H1 (cell line): ENCODE measurements at regions not wholly inside any gene's neighbourhood (a gene's known extent, or its start where the extent isn't known, plus 50 kb on each side); places are given as distances from the start of the nearest gene placed in this dataset.

Experiments used
- CTCF ChIA-PET: fragments of 300-600 bp; sonication (Branson Sonifier 250); formaldehyde crosslinking; loops from one replicate; lab custom pipeline; 2021; ENCODE audit not compliant: partially characterized antibody; lab: Charles Lee
- POLR2A ChIA-PET: fragments of 300-600 bp; sonication (Branson Sonifier 250); formaldehyde crosslinking; loops from one replicate; lab custom pipeline; 2021; ENCODE audit warnings: inconsistent platforms; ENCODE audit not compliant: partially characterized antibody; lab: Charles Lee
- DNase-seq, 2 experiments: peaks; one replicate each; pipeline versions ENCODE4 v3.0.0 to v3.0.0-alpha.2; 2010 to 2022; ENCODE audit warnings: low spot score in 2 of 2, low read depth in 1 of 2, mixed read lengths in 1 of 2
- FAIRE-seq: peaks from 2 replicates; lab custom pipeline; 2011; peaks lifted over from hg19 to GRCh38; lab: Jason Lieb, UNC
- H2AFZ ChIP-seq: 2 replicates; pipeline ENCODE4 v1.8.1; 2012; ENCODE audit warnings: low read length, inconsistent platforms
- H2AK5ac ChIP-seq: 2 replicates; pipeline ENCODE4 v1.6.1; 2013; ENCODE audit warnings: low read depth, low read length
- H2BK120ac ChIP-seq: replicated peaks from 2 replicates; pipeline ENCODE3; 2013; ENCODE audit warnings: low read depth, low read length, inconsistent platforms
- H2BK12ac ChIP-seq: 2 replicates; pipeline ENCODE4 v1.6.1; 2013; ENCODE audit warnings: low read depth, low read length
- H2BK15ac ChIP-seq: 2 replicates; pipeline ENCODE4 v1.6.1; 2013; ENCODE audit warnings: low read length
- H2BK20ac ChIP-seq: 2 replicates; pipeline ENCODE4 v1.6.1; 2013; ENCODE audit warnings: low read length
- H2BK5ac ChIP-seq: 2 replicates; pipeline ENCODE4 v1.6.1; 2013; ENCODE audit warnings: low read depth, low read length
- H3K14ac ChIP-seq: 2 replicates; pipeline ENCODE4 v1.6.1; 2013; ENCODE audit warnings: inconsistent platforms; ENCODE audit not compliant: insufficient read length
- H3K18ac ChIP-seq: 2 replicates; pipeline ENCODE4 v1.6.1; 2013; ENCODE audit warnings: low read length; ENCODE audit errors: extremely low read depth
- H3K23ac ChIP-seq: 2 replicates; pipeline ENCODE4 v1.6.1; 2013; ENCODE audit warnings: inconsistent platforms; ENCODE audit not compliant: insufficient read length
- H3K23me2 ChIP-seq: 2 replicates; pipeline ENCODE4 v1.6.1; 2013; ENCODE audit warnings: low read depth, low read length
- H3K27ac ChIP-seq: 2 replicates; pipeline ENCODE4 v1.6.1; 2011; ENCODE audit warnings: low read depth, low read length, inconsistent platforms
- H3K27me3 ChIP-seq, 4 experiments: replicated peaks in 1 of 4; 1 replicate in 1 of 4; 2 replicates in 3 of 4; pipeline versions ENCODE4 v1.6.1 to v1.8.1; 2011 to 2013; ENCODE audit warnings: low read length in 3 of 4, mild to moderate bottlenecking in 3 of 4, inconsistent platforms in 2 of 4, mixed read lengths in 2 of 4, moderate library complexity in 1 of 4; ENCODE audit not compliant: control insufficient read depth in 3 of 4, insufficient read depth in 3 of 4; ENCODE audit errors: extremely low read depth in 1 of 4
- H3K36me3 ChIP-seq, 4 experiments: 2 replicates each; pipeline versions ENCODE4 v1.6.1 to v1.8.1; 2011 to 2013; ENCODE audit warnings: mild to moderate bottlenecking in 4 of 4, low read length in 3 of 4, moderate library complexity in 2 of 4, control low read depth in 1 of 4, inconsistent platforms in 1 of 4; ENCODE audit not compliant: insufficient read depth in 4 of 4, control insufficient read depth in 2 of 4
- H3K4ac ChIP-seq: replicated peaks from 2 replicates; pipeline ENCODE3; 2013; ENCODE audit warnings: low read length, low read depth, mixed read lengths, inconsistent platforms; ENCODE audit not compliant: insufficient read length
- H3K4me1 ChIP-seq, 4 experiments: replicated peaks in 1 of 4; 1 replicate in 1 of 4; 2 replicates in 3 of 4; pipeline versions ENCODE4 v1.6.1 to v1.8.1; 2011 to 2013; ENCODE audit warnings: low read length in 3 of 4, inconsistent platforms in 2 of 4, mixed read lengths in 1 of 4; ENCODE audit not compliant: insufficient read depth in 4 of 4, control insufficient read depth in 3 of 4
- H3K4me2 ChIP-seq, 2 experiments: 2 replicates each; pipeline versions ENCODE4 v1.6.1 to v1.8.1; 2011 to 2013; ENCODE audit warnings: low read depth in 2 of 2, low read length in 2 of 2, control low read depth in 1 of 2, inconsistent platforms in 1 of 2, mild to moderate bottlenecking in 1 of 2; ENCODE audit not compliant: insufficient read depth in 1 of 2
- H3K4me3 ChIP-seq, 4 experiments: fragments of 200-600, 300-600 bp in 1 of 4; sonication (generic), shearing (Covaris generic), sonication (Bioruptor Twin) in 1 of 4; 2 replicates each; pipeline versions ENCODE4 v1.5.1 to v1.8.1; 2011 to 2016; ENCODE audit warnings: low read length in 4 of 4, low read depth in 3 of 4, control low read depth in 2 of 4, inconsistent platforms in 2 of 4, mild to moderate bottlenecking in 2 of 4, mixed read lengths in 1 of 4, moderate library complexity in 1 of 4; ENCODE audit not compliant: insufficient read depth in 2 of 4; ENCODE audit errors: extremely low read depth in 1 of 4
- H3K56ac ChIP-seq: replicated peaks from 2 replicates; pipeline ENCODE3; 2013; ENCODE audit warnings: low read depth, mild to moderate bottlenecking, mixed read lengths, low read length, inconsistent platforms; ENCODE audit not compliant: insufficient read length
- H3K79me1 ChIP-seq: 2 replicates; pipeline ENCODE4 v1.6.1; 2013; ENCODE audit warnings: low read depth, low read length, control low read depth
- H3K79me2 ChIP-seq, 2 experiments: 2 replicates each; pipeline versions ENCODE4 v1.6.1 to v1.8.1; 2012 to 2013; ENCODE audit warnings: low read length in 2 of 2, mild to moderate bottlenecking in 2 of 2, inconsistent platforms in 1 of 2; ENCODE audit not compliant: insufficient read depth in 2 of 2, control insufficient read depth in 1 of 2
- H3K9ac ChIP-seq, 4 experiments: replicated peaks in 1 of 4; 1 replicate in 1 of 4; 2 replicates in 3 of 4; pipeline versions ENCODE4 v1.6.1 to v1.8.1; 2011 to 2013; ENCODE audit warnings: low read depth in 3 of 4, low read length in 3 of 4, control low read depth in 2 of 4, mild to moderate bottlenecking in 2 of 4, moderate library complexity in 2 of 4, inconsistent platforms in 1 of 4; ENCODE audit errors: extremely low read depth in 1 of 4
- H3K9me3 ChIP-seq, 2 experiments: 2 replicates each; pipeline versions ENCODE4 v1.6.1 to v1.8.1; 2012 to 2013; ENCODE audit warnings: mild to moderate bottlenecking in 2 of 2, moderate library complexity in 2 of 2, control low read depth in 1 of 2, inconsistent platforms in 1 of 2, low read depth in 1 of 2, low read length in 1 of 2, mixed read lengths in 1 of 2; ENCODE audit not compliant: insufficient read depth in 2 of 2
- H4K20me1 ChIP-seq, 2 experiments: replicated peaks in 1 of 2; 2 replicates each; pipeline versions ENCODE3 to v1.8.1; 2011 to 2013; ENCODE audit warnings: inconsistent platforms in 2 of 2, low read length in 2 of 2, mild to moderate bottlenecking in 1 of 2; ENCODE audit not compliant: insufficient read depth in 2 of 2, control insufficient read depth in 1 of 2
- H4K5ac ChIP-seq: 2 replicates; pipeline ENCODE4 v1.6.1; 2013; ENCODE audit warnings: low read length, low read depth, mixed read lengths, inconsistent platforms; ENCODE audit not compliant: insufficient read length
- H4K8ac ChIP-seq: 2 replicates; pipeline ENCODE4 v1.8.0; 2013; ENCODE audit warnings: mild to moderate bottlenecking, moderate library complexity, low read length, inconsistent platforms; ENCODE audit not compliant: insufficient read depth; ENCODE audit errors: extremely low read depth
- H4K91ac ChIP-seq: replicated peaks from 2 replicates; pipeline ENCODE3; 2013; ENCODE audit warnings: low read length, mixed read lengths, inconsistent platforms; ENCODE audit not compliant: insufficient read length
- MAFK ChIP-seq: IDR thresholded peaks from 2 replicates; pipeline ENCODE4 v1.6.1; 2012; ENCODE audit warnings: low read depth, mild to moderate bottlenecking, improper control_type of control experiment, low read length
- WGBS, 2 experiments: shearing (Covaris generic) in 1 of 2; methylation state at CpG; one replicate each; pipeline versions ENCODE4 v1.1.6 to v1.1.7; 2013 to 2015; ENCODE audit warnings: low lambda C conversion rate in 2 of 2, mixed read lengths in 2 of 2, inconsistent platforms in 1 of 2, low coverage in 1 of 2, missing lambda C conversion rate in 1 of 2; ENCODE audit not compliant: insufficient replicate concordance in 2 of 2, insufficient coverage in 1 of 2, insufficient read length in 1 of 2; ENCODE audit errors: extremely low coverage in 1 of 2, missing lambda C conversion rate in 1 of 2; 5-methylcytosine and 5-hydroxymethylcytosine counted together
- TF ChIP-seq, protein P1 (sequence below): IDR thresholded peaks from 2 replicates; pipeline ENCODE4 v1.6.1; 2011; ENCODE audit warnings: low read length, improper control_type of control experiment

- Histone ChIP-seq H3K79me1 (no peaks in the 10 kb centered on the region), H3K4ac (no peak overlapping the region), H4K5ac (no peak overlapping the region), H3K27ac (no peak overlapping the region), H2BK120ac (no peak overlapping the region), H2BK20ac (no peak overlapping the region), H2AFZ (no peak overlapping the region), H4K20me1 (no peaks in the 10 kb centered on the region), H2AK5ac (no peak overlapping the region), H3K79me2 (no peaks in the 10 kb centered on the region), H3K36me3 (no peaks in the 10 kb centered on the region), H2BK5ac (no peak overlapping the region), H2BK12ac (no peak overlapping the region), H3K27me3 (peaks cover 0 to 9% (median 0%) of the 10 kb centered on the region in 4 experiments; a peak in 3 of 7 replicates), H4K91ac (no peak overlapping the region), H3K14ac (no peak overlapping the region), H3K56ac (no peak overlapping the region)
- DNase-seq = no peak
- POLR2A ChIA-PET = no interaction called here
- FAIRE-seq = no peak
- WGBS, 2 experiments = 93% methylated on average over 3 of the region's 3 CpGs; no CpG with 5 or more reads in 1 of the 2 experiments
- TF ChIP-seq, protein P1, sequence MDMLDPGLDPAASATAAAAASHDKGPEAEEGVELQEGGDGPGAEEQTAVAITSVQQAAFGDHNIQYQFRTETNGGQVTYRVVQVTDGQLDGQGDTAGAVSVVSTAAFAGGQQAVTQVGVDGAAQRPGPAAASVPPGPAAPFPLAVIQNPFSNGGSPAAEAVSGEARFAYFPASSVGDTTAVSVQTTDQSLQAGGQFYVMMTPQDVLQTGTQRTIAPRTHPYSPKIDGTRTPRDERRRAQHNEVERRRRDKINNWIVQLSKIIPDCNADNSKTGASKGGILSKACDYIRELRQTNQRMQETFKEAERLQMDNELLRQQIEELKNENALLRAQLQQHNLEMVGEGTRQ = no peak
- no peak for TF ChIP-seq MAFK
- TF ChIP-seq, all 59 proteins: peak for 0
- Histone ChIP-seq H3K18ac (no peak overlapping the region), H3K4me3 (no peak overlapping the region), H3K4me2 (no peak overlapping the region), H4K8ac (no peak overlapping the region), H3K9ac (no peak overlapping the region), H3K23ac (no peak overlapping the region), H2BK15ac (no peak overlapping the region), H3K9me3 (no peaks in the 10 kb centered on the region), H3K23me2 (no peaks in the 10 kb centered on the region), H3K4me1 (peaks cover 0 to 4% (median 2%) of the 10 kb centered on the region in 4 experiments; a peak in 2 of 7 replicates)
- CTCF ChIA-PET = interaction anchor here (0.8 to 2.4 kb wide), 4 partner anchors 10 to 32 kb away, joined by 3 to 11 read pairs (median 4); no protein-coding TSS in a partner anchor
Observed at GRCh38 chr18:5040476-5040875, 156.6 kb downstream of the AKAIN1 start.
